ENCODE measurements at regions not wholly inside any gene's neighbourhood (a gene's known extent, or its start where the extent isn't known, plus 50 kb on each side); places are given as distances from the start of the nearest gene placed in this dataset.

DNA sequence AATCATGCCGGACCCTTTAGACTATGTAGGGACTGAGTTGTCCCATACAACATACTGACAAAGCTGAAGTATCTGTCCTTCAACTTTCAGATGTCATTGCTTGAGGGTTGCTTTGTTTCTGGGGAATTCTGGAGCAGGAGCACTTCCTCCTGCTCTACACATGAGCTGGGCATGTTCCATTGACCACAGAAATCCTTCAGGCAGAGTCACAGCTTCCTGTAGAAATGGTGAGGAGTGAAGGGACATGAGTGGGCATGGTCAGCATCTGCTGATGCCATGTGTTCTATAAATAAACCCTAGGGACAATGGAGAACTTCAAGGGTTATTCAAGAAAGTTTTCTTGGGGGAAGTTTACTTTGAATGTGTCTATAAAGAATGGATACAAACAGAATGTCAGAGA, 296.6 kb upstream of the FBXL7 start:
- no peak for TF ChIP-seq EZH2phosphoT487 (IDR thresholded peaks at IDR 0.05; ENCODE audit: borderline replicate concordance, low read length)
- TF ChIP-seq, protein P1, sequence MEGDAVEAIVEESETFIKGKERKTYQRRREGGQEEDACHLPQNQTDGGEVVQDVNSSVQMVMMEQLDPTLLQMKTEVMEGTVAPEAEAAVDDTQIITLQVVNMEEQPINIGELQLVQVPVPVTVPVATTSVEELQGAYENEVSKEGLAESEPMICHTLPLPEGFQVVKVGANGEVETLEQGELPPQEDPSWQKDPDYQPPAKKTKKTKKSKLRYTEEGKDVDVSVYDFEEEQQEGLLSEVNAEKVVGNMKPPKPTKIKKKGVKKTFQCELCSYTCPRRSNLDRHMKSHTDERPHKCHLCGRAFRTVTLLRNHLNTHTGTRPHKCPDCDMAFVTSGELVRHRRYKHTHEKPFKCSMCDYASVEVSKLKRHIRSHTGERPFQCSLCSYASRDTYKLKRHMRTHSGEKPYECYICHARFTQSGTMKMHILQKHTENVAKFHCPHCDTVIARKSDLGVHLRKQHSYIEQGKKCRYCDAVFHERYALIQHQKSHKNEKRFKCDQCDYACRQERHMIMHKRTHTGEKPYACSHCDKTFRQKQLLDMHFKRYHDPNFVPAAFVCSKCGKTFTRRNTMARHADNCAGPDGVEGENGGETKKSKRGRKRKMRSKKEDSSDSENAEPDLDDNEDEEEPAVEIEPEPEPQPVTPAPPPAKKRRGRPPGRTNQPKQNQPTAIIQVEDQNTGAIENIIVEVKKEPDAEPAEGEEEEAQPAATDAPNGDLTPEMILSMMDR (conservative IDR thresholded peaks at IDR 0.05; ENCODE audit: low read depth, low read length) = no peak
- no peak for TF ChIP-seq EZH2 (IDR thresholded peaks at IDR 0.05; ENCODE audit: low read length, unreplicated experiment)
- no peaks in the 10 kb centered on the region for H3K79me2 ChIP-seq (ENCODE audit: low read length)
- no peak for DNase-seq
- intact Hi-C loops (cut with micrococcal nuclease) = no loop called here
- no peaks in the 10 kb centered on the region for H3K27me3 ChIP-seq (ENCODE audit: low read length)
- no peak overlapping the region for H3K27ac ChIP-seq (ENCODE audit: low read length)
- H3K9me2 ChIP-seq (replicated peaks; ENCODE audit: low read length) = no peaks in the 10 kb centered on the region
- H4K20me1 ChIP-seq (ENCODE audit: low read length) = no peaks in the 10 kb centered on the region
- ChIA-PET CTCF (no interaction called here), POLR2A (ENCODE audit: unreplicated experiment) (no interaction called here)
- BruUV-seq (replicated peaks) = no TSS peak
- H3K36me3 ChIP-seq (ENCODE audit: low read depth, low read length) = no peaks in the 10 kb centered on the region
- no peak overlapping the region for H3K4me2 ChIP-seq (ENCODE audit: low read length)
- no peak for ATAC-seq
- H3K9ac ChIP-seq (ENCODE audit: low read length) = no peak overlapping the region
- no peaks in the 10 kb centered on the region for H3K4me1 ChIP-seq (ENCODE audit: insufficient read depth, low read length)
- H3K4me3 ChIP-seq (ENCODE audit: low read length) = no peak overlapping the region
- no peaks in the 10 kb centered on the region for H3K9me3 ChIP-seq (ENCODE audit: low read length)
- H3F3A ChIP-seq (ENCODE audit: low read length, unreplicated experiment) = no peaks in the 10 kb centered on the region
- H2AFZ ChIP-seq (ENCODE audit: low read length) = no peak overlapping the region

DNA sequence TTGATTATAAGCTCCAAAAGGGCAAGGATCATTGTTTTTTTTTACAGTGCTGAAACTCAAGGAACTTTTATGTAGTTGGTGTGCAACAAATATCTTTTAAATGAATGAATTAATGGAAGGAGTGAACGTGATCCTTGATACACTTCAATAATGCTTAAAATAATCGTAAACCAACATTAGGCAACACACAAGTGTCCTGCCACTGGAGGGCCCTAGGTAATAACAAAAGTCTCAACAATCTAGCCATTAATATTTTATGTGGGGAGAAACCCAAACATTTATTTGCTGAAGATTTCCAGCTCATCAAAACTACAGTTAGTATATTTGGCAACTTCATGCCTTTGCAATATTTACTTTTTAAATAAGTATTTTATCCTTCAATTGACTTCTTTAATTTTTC, 309.0 kb upstream of the FBXL7 start:
- ChIA-PET CTCF (no interaction called here), POLR2A (ENCODE audit: unreplicated experiment) (no interaction called here)
- no peaks in the 10 kb centered on the region for H3K9me3 ChIP-seq (ENCODE audit: low read length)
- no peak overlapping the region for H3K27ac ChIP-seq (ENCODE audit: low read length)
- no peak overlapping the region for H3K4me3 ChIP-seq (ENCODE audit: low read length)
- intact Hi-C loops (cut with micrococcal nuclease) = no loop called here
- no peaks in the 10 kb centered on the region for H3K79me2 ChIP-seq (ENCODE audit: low read length)
- DNase-seq (no peak), ATAC-seq (no peak)
- no peak overlapping the region for H2AFZ ChIP-seq (ENCODE audit: low read length)
- H3K4me2 ChIP-seq (ENCODE audit: low read length) = no peak overlapping the region
- H3F3A ChIP-seq (ENCODE audit: low read length, unreplicated experiment) = no peaks in the 10 kb centered on the region
- TF ChIP-seq, protein P1 (conservative IDR thresholded peaks at IDR 0.05; ENCODE audit: low read depth, low read length) = peak; percentile 15; the same call in 1 of the 2 replicates
- TF ChIP-seq EZH2phosphoT487 (IDR thresholded peaks at IDR 0.05; ENCODE audit: borderline replicate concordance, low read length) = no peak
- H3K36me3 ChIP-seq (ENCODE audit: low read depth, low read length) = no peaks in the 10 kb centered on the region
- H3K9me2 ChIP-seq (replicated peaks; ENCODE audit: low read length) = no peaks in the 10 kb centered on the region
- BruUV-seq (replicated peaks) = no TSS peak
- H3K9ac ChIP-seq (ENCODE audit: low read length) = no peak overlapping the region
- H3K4me1 ChIP-seq (ENCODE audit: insufficient read depth, low read length) = no peaks in the 10 kb centered on the region
- H3K27me3 ChIP-seq (ENCODE audit: low read length) = no peaks in the 10 kb centered on the region
- H4K20me1 ChIP-seq (ENCODE audit: low read length) = no peaks in the 10 kb centered on the region

DNA sequence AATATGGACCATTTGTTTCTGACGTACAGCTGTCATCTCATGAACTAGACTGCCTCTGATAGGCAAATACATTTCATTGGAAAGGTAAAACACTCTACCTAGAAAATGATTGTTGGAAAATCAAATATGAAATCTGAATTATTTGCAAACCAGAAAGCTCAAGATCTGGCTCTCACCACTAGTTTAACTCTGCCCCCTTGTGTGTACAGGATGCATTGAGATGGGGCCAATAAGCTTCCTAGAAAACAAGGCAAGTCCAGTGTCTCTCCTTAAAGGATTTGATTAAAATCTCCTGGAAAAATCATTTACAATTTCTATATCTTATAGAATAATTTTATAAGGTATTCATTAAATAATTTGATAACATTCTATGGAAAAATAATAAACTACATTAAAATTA, 311.9 kb upstream of the ANKH start:
- BruUV-seq (replicated peaks) = no TSS peak
- Histone ChIP-seq H3F3A (ENCODE audit: low read length, unreplicated experiment) (no peaks in the 10 kb centered on the region), H3K4me2 (ENCODE audit: low read length) (no peak overlapping the region), H3K9me2 (replicated peaks; ENCODE audit: low read length) (no peaks in the 10 kb centered on the region), H3K4me3 (ENCODE audit: low read length) (no peak overlapping the region), H4K20me1 (ENCODE audit: low read length) (no peaks in the 10 kb centered on the region), H3K9me3 (ENCODE audit: low read length) (no peaks in the 10 kb centered on the region), H3K27me3 (ENCODE audit: low read length) (no peaks in the 10 kb centered on the region), H3K4me1 (ENCODE audit: insufficient read depth, low read length) (no peaks in the 10 kb centered on the region), H3K79me2 (ENCODE audit: low read length) (no peaks in the 10 kb centered on the region), H3K9ac (ENCODE audit: low read length) (no peak overlapping the region), H3K27ac (ENCODE audit: low read length) (no peak overlapping the region), H2AFZ (ENCODE audit: low read length) (no peak overlapping the region), H3K36me3 (ENCODE audit: low read depth, low read length) (no peaks in the 10 kb centered on the region)
- POLR2A ChIA-PET (ENCODE audit: unreplicated experiment) = no interaction called here
- intact Hi-C loops (cut with micrococcal nuclease) = no loop called here
- ATAC-seq (no peak), DNase-seq (peak; percentile 21)
- CTCF ChIA-PET = no interaction called here
- TF ChIP-seq, protein P1 (conservative IDR thresholded peaks at IDR 0.05; ENCODE audit: low read depth, low read length) = peak; percentile 28
- no peak for TF ChIP-seq EZH2phosphoT487 (IDR thresholded peaks at IDR 0.05; ENCODE audit: borderline replicate concordance, low read length)

Data from PC-3 (cell line).